H1 (cell line): ENCODE measurements at regions not wholly inside any gene's neighbourhood (a gene's known extent, or its start where the extent isn't known, plus 50 kb on each side); places are given as distances from the start of the nearest gene placed in this dataset.

ENCODE experiments used
- CTCF ChIA-PET: fragments of 300-600 bp; sonication (Branson Sonifier 250); formaldehyde crosslinking; loops from one replicate; lab custom pipeline; 2021; ENCODE audit not compliant: partially characterized antibody; lab: Charles Lee
- POLR2A ChIA-PET: fragments of 300-600 bp; sonication (Branson Sonifier 250); formaldehyde crosslinking; loops from one replicate; lab custom pipeline; 2021; ENCODE audit warnings: inconsistent platforms; ENCODE audit not compliant: partially characterized antibody; lab: Charles Lee
- DNase-seq, 2 experiments: peaks; one replicate each; pipeline versions ENCODE4 v3.0.0 to v3.0.0-alpha.2; 2010 to 2022; ENCODE audit warnings: low spot score in 2 of 2, low read depth in 1 of 2, mixed read lengths in 1 of 2
- FAIRE-seq: peaks from 2 replicates; lab custom pipeline; 2011; peaks lifted over from hg19 to GRCh38; lab: Jason Lieb, UNC
- H2AFZ ChIP-seq: 2 replicates; pipeline ENCODE4 v1.8.1; 2012; ENCODE audit warnings: low read length, inconsistent platforms
- H2AK5ac ChIP-seq: 2 replicates; pipeline ENCODE4 v1.6.1; 2013; ENCODE audit warnings: low read depth, low read length
- H2BK120ac ChIP-seq: replicated peaks from 2 replicates; pipeline ENCODE3; 2013; ENCODE audit warnings: low read depth, low read length, inconsistent platforms
- H2BK12ac ChIP-seq: 2 replicates; pipeline ENCODE4 v1.6.1; 2013; ENCODE audit warnings: low read depth, low read length
- H2BK15ac ChIP-seq: 2 replicates; pipeline ENCODE4 v1.6.1; 2013; ENCODE audit warnings: low read length
- H2BK20ac ChIP-seq: 2 replicates; pipeline ENCODE4 v1.6.1; 2013; ENCODE audit warnings: low read length
- H2BK5ac ChIP-seq: 2 replicates; pipeline ENCODE4 v1.6.1; 2013; ENCODE audit warnings: low read depth, low read length
- H3K14ac ChIP-seq: 2 replicates; pipeline ENCODE4 v1.6.1; 2013; ENCODE audit warnings: inconsistent platforms; ENCODE audit not compliant: insufficient read length
- H3K18ac ChIP-seq: 2 replicates; pipeline ENCODE4 v1.6.1; 2013; ENCODE audit warnings: low read length; ENCODE audit errors: extremely low read depth
- H3K23ac ChIP-seq: 2 replicates; pipeline ENCODE4 v1.6.1; 2013; ENCODE audit warnings: inconsistent platforms; ENCODE audit not compliant: insufficient read length
- H3K23me2 ChIP-seq: 2 replicates; pipeline ENCODE4 v1.6.1; 2013; ENCODE audit warnings: low read depth, low read length
- H3K27ac ChIP-seq: 2 replicates; pipeline ENCODE4 v1.6.1; 2011; ENCODE audit warnings: low read depth, low read length, inconsistent platforms
- H3K27me3 ChIP-seq, 4 experiments: replicated peaks in 1 of 4; 1 replicate in 1 of 4; 2 replicates in 3 of 4; pipeline versions ENCODE4 v1.6.1 to v1.8.1; 2011 to 2013; ENCODE audit warnings: low read length in 3 of 4, mild to moderate bottlenecking in 3 of 4, inconsistent platforms in 2 of 4, mixed read lengths in 2 of 4, moderate library complexity in 1 of 4; ENCODE audit not compliant: control insufficient read depth in 3 of 4, insufficient read depth in 3 of 4; ENCODE audit errors: extremely low read depth in 1 of 4
- H3K36me3 ChIP-seq, 4 experiments: 2 replicates each; pipeline versions ENCODE4 v1.6.1 to v1.8.1; 2011 to 2013; ENCODE audit warnings: mild to moderate bottlenecking in 4 of 4, low read length in 3 of 4, moderate library complexity in 2 of 4, control low read depth in 1 of 4, inconsistent platforms in 1 of 4; ENCODE audit not compliant: insufficient read depth in 4 of 4, control insufficient read depth in 2 of 4
- H3K4ac ChIP-seq: replicated peaks from 2 replicates; pipeline ENCODE3; 2013; ENCODE audit warnings: low read length, low read depth, mixed read lengths, inconsistent platforms; ENCODE audit not compliant: insufficient read length
- H3K4me1 ChIP-seq, 4 experiments: replicated peaks in 1 of 4; 1 replicate in 1 of 4; 2 replicates in 3 of 4; pipeline versions ENCODE4 v1.6.1 to v1.8.1; 2011 to 2013; ENCODE audit warnings: low read length in 3 of 4, inconsistent platforms in 2 of 4, mixed read lengths in 1 of 4; ENCODE audit not compliant: insufficient read depth in 4 of 4, control insufficient read depth in 3 of 4
- H3K4me2 ChIP-seq, 2 experiments: 2 replicates each; pipeline versions ENCODE4 v1.6.1 to v1.8.1; 2011 to 2013; ENCODE audit warnings: low read depth in 2 of 2, low read length in 2 of 2, control low read depth in 1 of 2, inconsistent platforms in 1 of 2, mild to moderate bottlenecking in 1 of 2; ENCODE audit not compliant: insufficient read depth in 1 of 2
- H3K4me3 ChIP-seq, 4 experiments: fragments of 200-600, 300-600 bp in 1 of 4; sonication (generic), shearing (Covaris generic), sonication (Bioruptor Twin) in 1 of 4; 2 replicates each; pipeline versions ENCODE4 v1.5.1 to v1.8.1; 2011 to 2016; ENCODE audit warnings: low read length in 4 of 4, low read depth in 3 of 4, control low read depth in 2 of 4, inconsistent platforms in 2 of 4, mild to moderate bottlenecking in 2 of 4, mixed read lengths in 1 of 4, moderate library complexity in 1 of 4; ENCODE audit not compliant: insufficient read depth in 2 of 4; ENCODE audit errors: extremely low read depth in 1 of 4
- H3K56ac ChIP-seq: replicated peaks from 2 replicates; pipeline ENCODE3; 2013; ENCODE audit warnings: low read depth, mild to moderate bottlenecking, mixed read lengths, low read length, inconsistent platforms; ENCODE audit not compliant: insufficient read length
- H3K79me1 ChIP-seq: 2 replicates; pipeline ENCODE4 v1.6.1; 2013; ENCODE audit warnings: low read depth, low read length, control low read depth
- H3K79me2 ChIP-seq, 2 experiments: 2 replicates each; pipeline versions ENCODE4 v1.6.1 to v1.8.1; 2012 to 2013; ENCODE audit warnings: low read length in 2 of 2, mild to moderate bottlenecking in 2 of 2, inconsistent platforms in 1 of 2; ENCODE audit not compliant: insufficient read depth in 2 of 2, control insufficient read depth in 1 of 2
- H3K9ac ChIP-seq, 4 experiments: replicated peaks in 1 of 4; 1 replicate in 1 of 4; 2 replicates in 3 of 4; pipeline versions ENCODE4 v1.6.1 to v1.8.1; 2011 to 2013; ENCODE audit warnings: low read depth in 3 of 4, low read length in 3 of 4, control low read depth in 2 of 4, mild to moderate bottlenecking in 2 of 4, moderate library complexity in 2 of 4, inconsistent platforms in 1 of 4; ENCODE audit errors: extremely low read depth in 1 of 4
- H3K9me3 ChIP-seq, 2 experiments: 2 replicates each; pipeline versions ENCODE4 v1.6.1 to v1.8.1; 2012 to 2013; ENCODE audit warnings: mild to moderate bottlenecking in 2 of 2, moderate library complexity in 2 of 2, control low read depth in 1 of 2, inconsistent platforms in 1 of 2, low read depth in 1 of 2, low read length in 1 of 2, mixed read lengths in 1 of 2; ENCODE audit not compliant: insufficient read depth in 2 of 2
- H4K20me1 ChIP-seq, 2 experiments: replicated peaks in 1 of 2; 2 replicates each; pipeline versions ENCODE3 to v1.8.1; 2011 to 2013; ENCODE audit warnings: inconsistent platforms in 2 of 2, low read length in 2 of 2, mild to moderate bottlenecking in 1 of 2; ENCODE audit not compliant: insufficient read depth in 2 of 2, control insufficient read depth in 1 of 2
- H4K5ac ChIP-seq: 2 replicates; pipeline ENCODE4 v1.6.1; 2013; ENCODE audit warnings: low read length, low read depth, mixed read lengths, inconsistent platforms; ENCODE audit not compliant: insufficient read length
- H4K8ac ChIP-seq: 2 replicates; pipeline ENCODE4 v1.8.0; 2013; ENCODE audit warnings: mild to moderate bottlenecking, moderate library complexity, low read length, inconsistent platforms; ENCODE audit not compliant: insufficient read depth; ENCODE audit errors: extremely low read depth
- H4K91ac ChIP-seq: replicated peaks from 2 replicates; pipeline ENCODE3; 2013; ENCODE audit warnings: low read length, mixed read lengths, inconsistent platforms; ENCODE audit not compliant: insufficient read length
- ASH2L ChIP-seq: fragments of 200-600, 300-600 bp; sonication (generic); IDR thresholded peaks from one replicate; pipeline ENCODE4 v1.7.1; 2017; ENCODE audit warnings: low read length
- WGBS, 2 experiments: shearing (Covaris generic) in 1 of 2; methylation state at CpG; one replicate each; pipeline versions ENCODE4 v1.1.6 to v1.1.7; 2013 to 2015; ENCODE audit warnings: low lambda C conversion rate in 2 of 2, mixed read lengths in 2 of 2, inconsistent platforms in 1 of 2, low coverage in 1 of 2, missing lambda C conversion rate in 1 of 2; ENCODE audit not compliant: insufficient replicate concordance in 2 of 2, insufficient coverage in 1 of 2, insufficient read length in 1 of 2; ENCODE audit errors: extremely low coverage in 1 of 2, missing lambda C conversion rate in 1 of 2; 5-methylcytosine and 5-hydroxymethylcytosine counted together
- TF ChIP-seq, protein P1 (sequence below): IDR thresholded peaks from 2 replicates; pipeline ENCODE4 v1.6.1; 2012; ENCODE audit warnings: inconsistent platforms

DNA sequence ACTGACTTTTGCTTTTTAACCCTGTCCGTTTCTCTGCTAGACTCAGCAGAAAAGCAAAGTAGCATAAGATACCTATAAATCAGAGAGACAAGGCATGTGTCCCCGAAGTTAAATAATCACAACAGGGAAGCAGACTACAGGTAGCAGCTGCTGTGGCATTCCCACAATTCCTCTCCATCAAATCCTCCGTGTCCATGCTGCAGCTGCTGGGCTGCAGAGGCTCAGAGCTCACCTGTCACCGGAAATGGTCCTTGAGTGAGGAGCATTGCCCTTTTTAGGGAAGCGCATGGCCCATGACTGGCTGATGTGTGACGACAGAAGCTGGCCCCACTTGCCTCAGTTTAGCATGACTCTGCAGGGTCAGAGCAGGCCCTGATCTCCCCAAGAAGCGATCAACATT lies 125.0 kb downstream of the MSX2 start:
- CTCF ChIA-PET, result interaction anchor here (2.4 kb wide), 1 partner anchor 11 kb away, joined by 7 read pairs; no protein-coding TSS in a partner anchor
- Histone ChIP-seq H3K23ac (no peak overlapping the region), H3K27me3 (no peaks in the 10 kb centered on the region), H3K9me3 (no peaks in the 10 kb centered on the region), H3K79me2 (no peaks in the 10 kb centered on the region), H3K27ac (no peak overlapping the region), H2BK12ac (no peak overlapping the region), H3K4me3 (no peak overlapping the region), H4K8ac (no peak overlapping the region), H2BK5ac (no peak overlapping the region), H3K4me1 (no peaks in the 10 kb centered on the region; a peak in 2 of 7 replicates), H3K36me3 (no peaks in the 10 kb centered on the region), H3K56ac (no peak overlapping the region), H4K5ac (no peak overlapping the region), H4K91ac (no peak overlapping the region), H3K23me2 (no peaks in the 10 kb centered on the region), H3K14ac (no peak overlapping the region), H3K4me2 (no peak overlapping the region), H3K79me1 (no peaks in the 10 kb centered on the region), H2BK120ac (no peak overlapping the region), H2BK15ac (no peak overlapping the region), H3K4ac (no peak overlapping the region), H3K18ac (no peak overlapping the region), H2AFZ (no peak overlapping the region), H3K9ac (no peak overlapping the region), H2BK20ac (no peak overlapping the region), H2AK5ac (no peak overlapping the region), H4K20me1 (no peaks in the 10 kb centered on the region)
- TF ChIP-seq, protein P1, sequence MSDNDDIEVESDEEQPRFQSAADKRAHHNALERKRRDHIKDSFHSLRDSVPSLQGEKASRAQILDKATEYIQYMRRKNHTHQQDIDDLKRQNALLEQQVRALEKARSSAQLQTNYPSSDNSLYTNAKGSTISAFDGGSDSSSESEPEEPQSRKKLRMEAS, result 0 out of 2 replicates have a peak, but pooled peaks have one; percentile 21
- no peak for TF ChIP-seq ASH2L
- POLR2A ChIA-PET, result no interaction called here
- WGBS, 2 experiments, result 82% methylated on average over 7 of the region's 7 CpGs; no CpG with 5 or more reads in 1 of the 2 experiments
- no peak for FAIRE-seq
- no peak for DNase-seq
